ENCODE measurements at regions not wholly inside any gene's neighbourhood (a gene's known extent, or its start where the extent isn't known, plus 50 kb on each side); places are given as distances from the start of the nearest gene placed in this dataset.

DNA sequence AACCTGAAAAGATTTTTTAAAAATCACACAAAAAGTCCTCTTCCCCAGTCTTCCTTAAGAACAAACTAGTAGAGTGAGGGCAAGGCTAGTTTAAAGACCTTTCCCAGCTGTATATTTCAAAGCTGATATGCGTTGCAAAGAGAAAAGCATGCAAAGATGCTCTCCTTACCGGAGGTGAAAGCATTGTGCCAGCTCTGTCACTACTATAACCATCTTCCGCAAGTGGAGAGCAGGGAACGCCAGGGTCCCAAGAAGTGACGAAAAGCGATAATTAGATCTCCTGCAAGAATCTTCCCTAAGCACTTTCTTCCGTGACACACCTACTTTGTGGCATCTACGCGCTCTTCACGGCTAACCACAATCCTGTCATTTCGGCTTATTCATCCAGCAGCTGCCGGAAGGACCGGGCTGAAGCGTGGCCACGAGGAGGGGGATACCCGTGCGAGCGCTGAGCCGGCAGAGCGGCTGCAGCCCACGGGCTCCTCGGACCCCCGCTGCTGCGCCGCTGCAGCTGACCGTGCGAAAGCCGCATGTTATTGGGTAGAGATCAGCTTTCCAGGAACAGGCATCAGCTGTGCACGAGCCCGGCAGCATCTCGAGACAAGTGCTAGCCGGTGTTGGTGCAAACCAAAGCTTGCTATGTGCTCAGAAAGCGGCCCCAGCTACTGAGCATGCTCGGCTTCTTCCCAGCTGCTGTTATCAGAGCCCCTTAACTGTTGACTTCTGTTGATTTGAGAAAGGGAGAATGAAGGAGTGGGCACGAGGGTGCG is 57.2 kb upstream of the ARHGAP18 start:
- TF ChIP-seq YY1 (IDR thresholded peaks at IDR 0.05; ENCODE audit: low read depth) (no peak), USF1 (IDR thresholded peaks at IDR 0.05) (peak; percentile 32; the same call in 1 of the 2 replicates), RAD21 (IDR thresholded peaks at IDR 0.05; ENCODE audit: low read depth) (0 out of 2 replicates have a peak, but pooled peaks have one; percentile 2), MAX (IDR thresholded peaks at IDR 0.05) (peak; percentile 63), EP300 (IDR thresholded peaks at IDR 0.05; ENCODE audit: borderline replicate concordance) (no peak), FOXM1 (IDR thresholded peaks at IDR 0.05; ENCODE audit: borderline replicate concordance, low read depth) (no peak), NFIC (IDR thresholded peaks at IDR 0.05) (peak; percentile 17; the same call in 1 of the 2 replicates), TCF12 (IDR thresholded peaks at IDR 0.05; ENCODE audit: low read depth) (peak; percentile 65), ZBTB7A (IDR thresholded peaks at IDR 0.05; ENCODE audit: low read depth) (peak; percentile 74; the same call in 1 of the 2 replicates)

DNA sequence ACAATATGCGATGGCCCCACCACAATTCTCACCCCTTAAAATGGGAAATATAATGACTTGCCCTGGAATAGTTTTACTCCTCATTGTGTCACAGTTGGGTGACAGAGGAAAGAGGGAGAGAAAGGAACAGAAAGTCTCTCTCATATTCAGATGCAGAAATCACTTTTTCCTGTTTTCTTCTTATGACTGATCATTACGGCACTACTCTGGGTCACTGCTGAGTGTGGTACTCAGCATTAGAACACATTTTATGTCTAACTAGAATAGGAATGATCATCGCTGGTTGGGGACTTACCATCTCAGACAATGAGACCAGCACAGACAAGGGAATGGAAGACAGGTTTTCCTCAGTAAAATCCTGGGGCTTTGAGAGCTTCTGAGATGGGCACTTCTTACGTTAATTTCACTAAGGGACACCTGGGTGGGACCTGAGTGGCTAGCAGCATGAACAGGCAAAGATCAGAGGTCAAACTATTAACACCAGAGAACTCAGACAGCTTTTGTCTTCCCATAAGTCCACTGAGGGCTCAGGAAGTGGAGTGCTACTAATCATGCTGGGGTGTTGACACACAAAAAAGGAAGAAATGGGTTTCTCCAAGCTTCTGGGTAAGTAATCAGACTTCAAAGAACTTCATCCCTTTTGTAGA is 54.9 kb upstream of the ARHGAP18 start:
- TF ChIP-seq YY1 (IDR thresholded peaks at IDR 0.05; ENCODE audit: low read depth) (no peak), USF1 (IDR thresholded peaks at IDR 0.05) (no peak), TCF12 (IDR thresholded peaks at IDR 0.05; ENCODE audit: low read depth) (no peak), ZBTB7A (IDR thresholded peaks at IDR 0.05; ENCODE audit: low read depth) (no peak), CREB1 (IDR thresholded peaks at IDR 0.05; ENCODE audit: low read depth) (no peak), CEBPB (IDR thresholded peaks at IDR 0.05) (no peak), EP300 (IDR thresholded peaks at IDR 0.05; ENCODE audit: borderline replicate concordance) (no peak), TEAD4 (IDR thresholded peaks at IDR 0.05) (no peak), NFIC (IDR thresholded peaks at IDR 0.05) (no peak), MAX (IDR thresholded peaks at IDR 0.05) (no peak), EGR1 (IDR thresholded peaks at IDR 0.05) (no peak), REST (IDR thresholded peaks at IDR 0.05; ENCODE audit: low read depth) (no peak), TAF1 (IDR thresholded peaks at IDR 0.05; ENCODE audit: low read depth) (no peak), RAD21 (IDR thresholded peaks at IDR 0.05; ENCODE audit: low read depth) (no peak), FOXM1 (IDR thresholded peaks at IDR 0.05; ENCODE audit: borderline replicate concordance, low read depth) (no peak)

- TF ChIP-seq TEAD4 (IDR thresholded peaks at IDR 0.05) (no peak), CREB1 (IDR thresholded peaks at IDR 0.05; ENCODE audit: low read depth) (no peak), REST (IDR thresholded peaks at IDR 0.05; ENCODE audit: low read depth) (no peak), TCF12 (IDR thresholded peaks at IDR 0.05; ENCODE audit: low read depth) (no peak), NFIC (IDR thresholded peaks at IDR 0.05) (no peak), TAF1 (IDR thresholded peaks at IDR 0.05; ENCODE audit: low read depth) (no peak), USF1 (IDR thresholded peaks at IDR 0.05) (no peak), ZBTB7A (IDR thresholded peaks at IDR 0.05; ENCODE audit: low read depth) (no peak), CEBPB (IDR thresholded peaks at IDR 0.05) (no peak), MAX (IDR thresholded peaks at IDR 0.05) (no peak), YY1 (IDR thresholded peaks at IDR 0.05; ENCODE audit: low read depth) (no peak), EP300 (IDR thresholded peaks at IDR 0.05; ENCODE audit: borderline replicate concordance) (no peak), RAD21 (IDR thresholded peaks at IDR 0.05; ENCODE audit: low read depth) (no peak), EGR1 (IDR thresholded peaks at IDR 0.05) (no peak), FOXM1 (IDR thresholded peaks at IDR 0.05; ENCODE audit: borderline replicate concordance, low read depth) (no peak)
Observed at GRCh38 chr6:129759796-129760605, 50.0 kb upstream of the ARHGAP18 start.
